Stimulated activated CD4-positive, alpha-beta T cell treated with anti-CD3 and anti-CD28 coated beads, Interleukin-1b, Interleukin-23, amount 100 ng/mL, for 24 hours (primary cell): ENCODE measurements at regions not wholly inside any gene's neighbourhood (a gene's known extent, or its start where the extent isn't known, plus 50 kb on each side); places are given as distances from the start of the nearest gene placed in this dataset.

Source experiments
- DNase-seq, 4 experiments: peaks; one replicate each; pipeline ENCODE4 v3.0.0-alpha.2; 2020; ENCODE audit warnings: low read depth in 4 of 4, low spot score in 1 of 4

- DNase-seq = no peak
Measured at GRCh38 chr3:56985878-56986277, 74.6 kb upstream of the SPATA12 start.

GRCh38 chr3:56985460-56985859, 75.0 kb upstream of the SPATA12 start:
- no peak for DNase-seq

- DNase-seq = no peak
Measured at GRCh38 chr3:56983427-56983826, 77.0 kb upstream of the SPATA12 start.

GRCh38 chr3:56981445-56982230, 78.8 kb upstream of the SPATA12 start:
- no peak for DNase-seq

- DNase-seq = peak in 3 of 4 experiments; percentile 13 to 46 (median 28)
Measured at GRCh38 chr3:56980798-56981390, 79.6 kb upstream of the SPATA12 start.

- no peak for DNase-seq
Measured at GRCh38 chr3:56980243-56980642, 80.2 kb upstream of the SPATA12 start.

- no peak for DNase-seq
Measured at GRCh38 chr3:56979791-56980190, 80.7 kb upstream of the SPATA12 start.

GRCh38 chr3:56977561-56977889, 82.9 kb upstream of the SPATA12 start:
- DNase-seq = no peak

GRCh38 chr3:56976651-56977560, 83.6 kb upstream of the SPATA12 start:
- DNase-seq = no peak

GRCh38 chr3:56975567-56975966, 84.9 kb upstream of the SPATA12 start:
- DNase-seq = no peak

GRCh38 chr3:56974247-56974930, 86.1 kb upstream of the SPATA12 start:
- no peak for DNase-seq

GRCh38 chr3:56971816-56972215, 88.6 kb upstream of the SPATA12 start:
- DNase-seq = no peak

GRCh38 chr3:56971261-56971660, 89.2 kb upstream of the SPATA12 start:
- no peak for DNase-seq

- DNase-seq = no peak
Measured at GRCh38 chr3:56970461-56970879, 90.0 kb upstream of the SPATA12 start.

GRCh38 chr3:56969851-56970250, 90.6 kb upstream of the SPATA12 start:
- no peak for DNase-seq

- no peak for DNase-seq
Measured at GRCh38 chr3:56966509-56966908, 94.0 kb upstream of the SPATA12 start.

GRCh38 chr3:56966104-56966503, 94.4 kb upstream of the SPATA12 start:
- DNase-seq = no peak

- no peak for DNase-seq
Measured at GRCh38 chr3:56962922-56963321, 97.5 kb upstream of the SPATA12 start.

GRCh38 chr3:56962206-56962605, 98.3 kb upstream of the SPATA12 start:
- DNase-seq = no peak

GRCh38 chr3:56960234-56960917, 100.1 kb upstream of the SPATA12 start:
- no peak for DNase-seq

GRCh38 chr3:56958879-56959278, 101.6 kb upstream of the SPATA12 start:
- no peak for DNase-seq
